HG03095 (cell line): ENCODE measurements at regions not wholly inside any gene's neighbourhood (a gene's known extent, or its start where the extent isn't known, plus 50 kb on each side); places are given as distances from the start of the nearest gene placed in this dataset.
"Not testable (repeated sequence)": the region's sequence is repeated elsewhere in the genome, so short reads cannot be mapped to it uniquely, and the experiment has no call there.

ENCODE experiments used
- ATAC-seq: cut with Tn5 transposase; IDR thresholded peaks from one replicate; pipeline ENCODE4 v1.9.1; 2021; ENCODE audit warnings: moderate library complexity; ENCODE audit not compliant: unreplicated experiment

GRCh38 chr21:32099812-32100416, 178.9 kb downstream of the MIS18A start:
- no peak for ATAC-seq

GRCh38 chr21:32096411-32096810, 182.4 kb downstream of the MIS18A start:
- ATAC-seq: no peak

GRCh38 chr21:32094804-32095203, 184.0 kb downstream of the MIS18A start:
- ATAC-seq: no peak

GRCh38 chr21:32093646-32094462, 185.0 kb downstream of the MIS18A start:
- ATAC-seq: no peak

GRCh38 chr21:32090956-32091355, 187.9 kb downstream of the MIS18A start:
- ATAC-seq: no peak

GRCh38 chr21:32089766-32090165, 189.1 kb downstream of the MIS18A start:
- ATAC-seq: no peak

GRCh38 chr21:32088471-32088870, 190.4 kb downstream of the MIS18A start:
- no peak for ATAC-seq

GRCh38 chr21:32087447-32087846, 191.4 kb downstream of the MIS18A start:
- no peak for ATAC-seq

- ATAC-seq: no peak
Measured at GRCh38 chr21:32083197-32083596, 195.7 kb downstream of the MIS18A start.

GRCh38 chr21:32082466-32082865, 196.4 kb downstream of the MIS18A start:
- no peak for ATAC-seq

- ATAC-seq: no peak
Measured at GRCh38 chr21:32073593-32073992, 200.8 kb downstream of the HUNK start.

- no peak for ATAC-seq
Measured at GRCh38 chr21:32073190-32073589, 200.4 kb downstream of the HUNK start.

GRCh38 chr21:32071620-32072019, 198.8 kb downstream of the HUNK start:
- not testable (repeated sequence) for ATAC-seq

- ATAC-seq: no peak
Measured at GRCh38 chr21:32070676-32071330, 198.0 kb downstream of the HUNK start.

GRCh38 chr21:32070126-32070525, 197.3 kb downstream of the HUNK start:
- no peak for ATAC-seq

GRCh38 chr21:32065654-32066053, 192.8 kb downstream of the HUNK start:
- ATAC-seq: no peak

GRCh38 chr21:32064281-32064910, 191.6 kb downstream of the HUNK start:
- ATAC-seq: no peak

GRCh38 chr21:32062591-32063227, 189.9 kb downstream of the HUNK start:
- ATAC-seq: no peak

- no peak for ATAC-seq
Measured at GRCh38 chr21:32061729-32062128, 188.9 kb downstream of the HUNK start.

- ATAC-seq: no peak
Measured at GRCh38 chr21:32056791-32057190, 184.0 kb downstream of the HUNK start.

GRCh38 chr21:32055305-32055704, 182.5 kb downstream of the HUNK start:
- ATAC-seq: no peak
